ENCODE measurements at regions not wholly inside any gene's neighbourhood (a gene's known extent, or its start where the extent isn't known, plus 50 kb on each side); places are given as distances from the start of the nearest gene placed in this dataset.

DNA sequence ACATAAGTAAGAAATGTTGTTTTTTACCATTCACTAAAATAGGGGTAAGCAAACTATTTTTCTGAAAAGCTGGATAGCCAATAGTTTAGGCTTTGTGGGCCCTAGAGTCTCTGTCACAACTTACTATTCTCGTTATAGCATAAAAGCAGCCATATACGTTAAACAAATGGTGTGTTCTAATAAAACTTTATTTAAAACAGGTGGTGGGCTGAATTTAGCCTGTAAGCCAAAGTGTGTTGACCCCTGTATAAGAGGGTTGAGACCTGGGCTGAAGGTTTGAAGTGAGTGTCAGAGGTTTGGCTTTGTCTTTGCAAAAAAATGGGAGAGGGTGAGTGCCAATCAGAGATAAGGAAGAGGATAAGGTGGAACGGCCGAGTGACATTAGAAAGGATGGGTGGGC, 197.2 kb downstream of the RNF144B start:
- Histone ChIP-seq H3K4me1 (ENCODE audit: control insufficient read depth in 1 of 2, insufficient read depth in 2 of 2, low read length in 2 of 2) (peaks cover 7 to 10% of the 10 kb centered on the region in 2 donors), H3K4me3 (ENCODE audit: low read depth in 1 of 2, low read length in 2 of 2) (no peak overlapping the region), H3K9ac (ENCODE audit: low read depth in 1 of 2, low read length in 2 of 2) (no peak overlapping the region), H3K36me3 (ENCODE audit: control insufficient read depth in 1 of 2, insufficient read depth in 2 of 2, low read length in 2 of 2) (no peaks in the 10 kb centered on the region), H3K27me3 (ENCODE audit: control insufficient read depth in 1 of 2, insufficient read depth in 2 of 2, low read length in 2 of 2) (no peaks in the 10 kb centered on the region), H3K27ac (ENCODE audit: low read depth, low read length) (no peak overlapping the region), H3K9me3 (ENCODE audit: control insufficient read depth in 1 of 2, low read length in 2 of 2) (no peaks in the 10 kb centered on the region)

- no peaks in the 10 kb centered on the region for H3K27me3 ChIP-seq (ENCODE audit: control insufficient read depth in 1 of 2, insufficient read depth in 2 of 2, low read length in 2 of 2)
- no peak overlapping the region for H3K27ac ChIP-seq (ENCODE audit: low read depth, low read length)
- no peaks in the 10 kb centered on the region for H3K36me3 ChIP-seq (ENCODE audit: control insufficient read depth in 1 of 2, insufficient read depth in 2 of 2, low read length in 2 of 2)
- peaks cover 7 to 10% of the 10 kb centered on the region in 2 donors for H3K4me1 ChIP-seq (ENCODE audit: control insufficient read depth in 1 of 2, insufficient read depth in 2 of 2, low read length in 2 of 2)
- no peaks in the 10 kb centered on the region for H3K9me3 ChIP-seq (ENCODE audit: control insufficient read depth in 1 of 2, low read length in 2 of 2)
- no peak overlapping the region for H3K9ac ChIP-seq (ENCODE audit: low read depth in 1 of 2, low read length in 2 of 2)
- H3K4me3 ChIP-seq (ENCODE audit: low read depth in 1 of 2, low read length in 2 of 2): no peak overlapping the region
Observed at GRCh38 chr6:18585032-18585573, 198.0 kb downstream of the RNF144B start.

DNA sequence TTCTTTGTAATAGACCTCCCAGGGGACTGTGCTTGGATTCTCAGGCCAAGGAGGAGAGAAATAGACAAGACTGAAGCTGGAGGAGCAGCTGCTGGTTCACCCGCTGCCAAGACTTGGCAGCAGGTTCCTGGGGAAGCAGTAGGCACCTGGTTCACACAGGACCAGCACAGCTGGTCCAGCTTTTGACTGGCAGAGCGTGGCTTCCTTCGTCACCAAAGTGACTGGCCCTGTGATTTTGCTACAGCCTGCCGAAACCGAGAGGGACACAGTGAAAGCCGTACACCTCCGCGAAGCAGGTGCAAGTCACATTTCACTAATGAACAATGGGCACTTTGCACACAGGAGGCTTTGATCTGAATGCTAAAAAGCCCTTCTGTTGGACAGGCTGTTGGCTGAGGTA, 199.0 kb downstream of the RNF144B start:
- no peaks in the 10 kb centered on the region for H3K27me3 ChIP-seq (ENCODE audit: control insufficient read depth in 1 of 2, insufficient read depth in 2 of 2, low read length in 2 of 2)
- no peak overlapping the region for H3K4me3 ChIP-seq (ENCODE audit: low read depth in 1 of 2, low read length in 2 of 2)
- H3K4me1 ChIP-seq (ENCODE audit: control insufficient read depth in 1 of 2, insufficient read depth in 2 of 2, low read length in 2 of 2): peaks cover 7 to 10% of the 10 kb centered on the region in 2 donors
- H3K9ac ChIP-seq (ENCODE audit: low read depth in 1 of 2, low read length in 2 of 2): no peak overlapping the region
- H3K27ac ChIP-seq (ENCODE audit: low read depth, low read length): no peak overlapping the region
- H3K9me3 ChIP-seq (ENCODE audit: control insufficient read depth in 1 of 2, low read length in 2 of 2): no peaks in the 10 kb centered on the region
- H3K36me3 ChIP-seq (ENCODE audit: control insufficient read depth in 1 of 2, insufficient read depth in 2 of 2, low read length in 2 of 2): no peaks in the 10 kb centered on the region

GRCh38 chr6:18595774-18596530, 208.8 kb downstream of the RNF144B start:
- Histone ChIP-seq H3K27me3 (ENCODE audit: control insufficient read depth in 1 of 2, insufficient read depth in 2 of 2, low read length in 2 of 2) (no peaks in the 10 kb centered on the region), H3K9ac (ENCODE audit: low read depth in 1 of 2, low read length in 2 of 2) (no peak overlapping the region), H3K4me1 (ENCODE audit: control insufficient read depth in 1 of 2, insufficient read depth in 2 of 2, low read length in 2 of 2) (no peaks in the 10 kb centered on the region), H3K36me3 (ENCODE audit: control insufficient read depth in 1 of 2, insufficient read depth in 2 of 2, low read length in 2 of 2) (no peaks in the 10 kb centered on the region), H3K9me3 (ENCODE audit: control insufficient read depth in 1 of 2, low read length in 2 of 2) (no peaks in the 10 kb centered on the region), H3K4me3 (ENCODE audit: low read depth in 1 of 2, low read length in 2 of 2) (no peak overlapping the region), H3K27ac (ENCODE audit: low read depth, low read length) (no peak overlapping the region)

DNA sequence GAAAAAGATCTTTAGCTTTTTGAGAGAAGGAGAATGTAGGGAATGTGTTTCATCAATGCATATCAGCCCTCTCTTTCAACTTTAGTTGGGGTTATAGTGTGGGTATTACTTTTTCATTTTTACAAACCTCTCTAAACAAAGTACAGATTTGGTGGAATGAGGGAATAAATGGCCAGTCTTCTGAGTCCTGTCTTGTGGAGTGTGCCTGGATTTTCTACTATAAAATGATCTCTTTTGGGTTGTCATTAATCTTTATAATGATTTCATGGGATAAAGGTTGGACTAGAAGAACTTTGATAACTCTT, 209.3 kb downstream of the RNF144B start:
- H3K27ac ChIP-seq (ENCODE audit: low read depth, low read length): no peak overlapping the region
- no peaks in the 10 kb centered on the region for H3K27me3 ChIP-seq (ENCODE audit: control insufficient read depth in 1 of 2, insufficient read depth in 2 of 2, low read length in 2 of 2)
- H3K9me3 ChIP-seq (ENCODE audit: control insufficient read depth in 1 of 2, low read length in 2 of 2): no peaks in the 10 kb centered on the region
- no peaks in the 10 kb centered on the region for H3K36me3 ChIP-seq (ENCODE audit: control insufficient read depth in 1 of 2, insufficient read depth in 2 of 2, low read length in 2 of 2)
- no peak overlapping the region for H3K4me3 ChIP-seq (ENCODE audit: low read depth in 1 of 2, low read length in 2 of 2)
- no peak overlapping the region for H3K9ac ChIP-seq (ENCODE audit: low read depth in 1 of 2, low read length in 2 of 2)
- no peaks in the 10 kb centered on the region for H3K4me1 ChIP-seq (ENCODE audit: control insufficient read depth in 1 of 2, insufficient read depth in 2 of 2, low read length in 2 of 2)

GRCh38 chr6:18598551-18599264, 211.6 kb downstream of the RNF144B start:
- H3K4me3 ChIP-seq (ENCODE audit: low read depth in 1 of 2, low read length in 2 of 2): no peak overlapping the region
- H3K27ac ChIP-seq (ENCODE audit: low read depth, low read length): no peak overlapping the region
- H3K36me3 ChIP-seq (ENCODE audit: control insufficient read depth in 1 of 2, insufficient read depth in 2 of 2, low read length in 2 of 2): no peaks in the 10 kb centered on the region
- H3K4me1 ChIP-seq (ENCODE audit: control insufficient read depth in 1 of 2, insufficient read depth in 2 of 2, low read length in 2 of 2): no peaks in the 10 kb centered on the region
- no peaks in the 10 kb centered on the region for H3K9me3 ChIP-seq (ENCODE audit: control insufficient read depth in 1 of 2, low read length in 2 of 2)
- no peak overlapping the region for H3K9ac ChIP-seq (ENCODE audit: low read depth in 1 of 2, low read length in 2 of 2)
- no peaks in the 10 kb centered on the region for H3K27me3 ChIP-seq (ENCODE audit: control insufficient read depth in 1 of 2, insufficient read depth in 2 of 2, low read length in 2 of 2)

DNA sequence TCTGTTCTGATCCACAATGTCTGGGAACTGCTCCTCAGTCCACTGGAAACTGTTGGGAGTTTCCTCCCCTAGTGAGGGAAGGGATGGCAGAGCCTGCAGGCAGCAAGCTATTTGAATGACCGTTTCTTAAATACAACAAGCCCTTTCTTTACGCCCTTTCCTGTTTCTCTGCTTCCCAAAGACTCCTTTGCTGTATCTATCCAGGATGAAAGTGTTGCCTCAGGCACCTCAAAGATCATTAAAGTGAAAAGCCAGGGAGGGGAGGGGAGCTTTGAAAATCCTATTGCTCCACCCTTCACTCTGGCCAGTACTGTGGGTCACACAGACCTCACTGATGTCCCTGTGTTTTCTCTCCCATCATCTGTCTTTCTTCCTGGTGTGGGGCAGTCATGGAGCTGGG, 213.1 kb downstream of the RNF144B start:
- Histone ChIP-seq H3K9ac (ENCODE audit: low read depth in 1 of 2, low read length in 2 of 2) (no peak overlapping the region), H3K27ac (ENCODE audit: low read depth, low read length) (no peak overlapping the region), H3K9me3 (ENCODE audit: control insufficient read depth in 1 of 2, low read length in 2 of 2) (no peaks in the 10 kb centered on the region), H3K36me3 (ENCODE audit: control insufficient read depth in 1 of 2, insufficient read depth in 2 of 2, low read length in 2 of 2) (no peaks in the 10 kb centered on the region), H3K4me3 (ENCODE audit: low read depth in 1 of 2, low read length in 2 of 2) (no peak overlapping the region), H3K4me1 (ENCODE audit: control insufficient read depth in 1 of 2, insufficient read depth in 2 of 2, low read length in 2 of 2) (no peaks in the 10 kb centered on the region), H3K27me3 (ENCODE audit: control insufficient read depth in 1 of 2, insufficient read depth in 2 of 2, low read length in 2 of 2) (no peaks in the 10 kb centered on the region)

DNA sequence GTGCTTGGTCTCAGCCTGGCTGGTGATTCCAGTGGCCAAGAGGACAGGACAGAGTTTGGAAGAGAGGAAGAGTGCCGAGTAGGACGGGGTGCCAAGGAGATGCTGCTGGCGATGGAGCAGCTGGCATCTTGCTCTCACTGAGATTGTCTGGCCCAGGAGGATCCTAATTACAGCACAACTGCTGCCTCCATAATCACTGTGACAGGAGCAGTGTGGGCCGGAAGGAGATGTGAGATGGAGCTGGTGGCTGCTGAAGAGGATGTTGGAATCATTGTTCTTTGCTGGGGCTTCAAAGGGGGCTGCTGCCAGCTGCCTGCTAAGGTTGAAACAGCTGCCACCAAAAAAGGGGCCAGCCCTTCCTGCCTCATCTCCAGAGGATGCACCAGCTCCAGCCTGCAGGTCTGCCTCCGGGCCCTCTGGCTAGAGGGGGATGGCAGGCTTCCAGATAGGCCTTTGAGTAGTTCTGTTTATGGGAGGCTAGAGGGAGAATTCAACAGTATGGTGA, 214.4 kb downstream of the RNF144B start:
- Histone ChIP-seq H3K9ac (ENCODE audit: low read depth in 1 of 2, low read length in 2 of 2) (no peak overlapping the region), H3K4me1 (ENCODE audit: control insufficient read depth in 1 of 2, insufficient read depth in 2 of 2, low read length in 2 of 2) (no peaks in the 10 kb centered on the region), H3K36me3 (ENCODE audit: control insufficient read depth in 1 of 2, insufficient read depth in 2 of 2, low read length in 2 of 2) (no peaks in the 10 kb centered on the region), H3K4me3 (ENCODE audit: low read depth in 1 of 2, low read length in 2 of 2) (no peak overlapping the region), H3K27ac (ENCODE audit: low read depth, low read length) (no peak overlapping the region), H3K9me3 (ENCODE audit: control insufficient read depth in 1 of 2, low read length in 2 of 2) (no peaks in the 10 kb centered on the region), H3K27me3 (ENCODE audit: control insufficient read depth in 1 of 2, insufficient read depth in 2 of 2, low read length in 2 of 2) (no peaks in the 10 kb centered on the region)

DNA sequence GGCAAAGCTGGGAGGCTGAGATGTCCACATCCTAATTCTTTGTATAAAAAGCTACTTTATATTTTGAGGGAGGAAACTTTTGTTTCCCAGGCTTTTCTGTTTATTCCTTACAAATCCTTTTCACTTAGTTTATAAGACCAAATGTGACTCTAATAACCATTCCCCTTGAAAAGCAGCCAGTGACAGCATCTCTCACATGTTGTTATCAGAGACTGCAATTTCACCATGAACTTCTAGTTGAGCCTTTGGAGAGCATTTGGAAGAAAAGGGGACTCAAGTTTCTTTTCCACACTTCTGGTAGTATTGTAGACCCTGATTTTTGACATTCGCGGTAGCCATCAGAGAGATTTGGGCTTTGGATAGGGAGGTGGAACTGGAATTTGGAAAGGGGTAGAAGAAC, 215.8 kb downstream of the RNF144B start:
- Histone ChIP-seq H3K27ac (ENCODE audit: low read depth, low read length) (no peak overlapping the region), H3K9me3 (ENCODE audit: control insufficient read depth in 1 of 2, low read length in 2 of 2) (no peaks in the 10 kb centered on the region), H3K36me3 (ENCODE audit: control insufficient read depth in 1 of 2, insufficient read depth in 2 of 2, low read length in 2 of 2) (no peaks in the 10 kb centered on the region), H3K9ac (ENCODE audit: low read depth in 1 of 2, low read length in 2 of 2) (no peak overlapping the region), H3K4me3 (ENCODE audit: low read depth in 1 of 2, low read length in 2 of 2) (no peak overlapping the region), H3K4me1 (ENCODE audit: control insufficient read depth in 1 of 2, insufficient read depth in 2 of 2, low read length in 2 of 2) (no peaks in the 10 kb centered on the region), H3K27me3 (ENCODE audit: control insufficient read depth in 1 of 2, insufficient read depth in 2 of 2, low read length in 2 of 2) (no peaks in the 10 kb centered on the region)

DNA sequence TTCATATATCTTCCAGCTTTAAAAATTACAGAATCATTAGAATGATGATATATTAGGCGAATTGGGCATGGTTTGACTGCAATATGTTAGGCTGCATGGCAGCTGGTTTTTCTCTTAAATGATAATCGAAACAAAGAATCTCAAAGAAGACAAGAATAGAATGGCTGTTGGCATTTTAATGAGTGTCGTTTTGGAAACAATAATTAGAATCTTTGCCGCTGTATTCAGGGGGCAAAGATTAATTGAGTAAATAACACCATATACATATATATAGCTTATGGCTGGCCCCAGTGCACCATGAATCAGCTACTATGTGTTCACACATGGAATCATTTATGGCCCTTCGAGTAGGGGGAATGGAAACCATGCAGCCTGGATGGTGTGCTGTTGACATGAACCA, 216.2 kb downstream of the RNF144B start:
- Histone ChIP-seq H3K9me3 (ENCODE audit: control insufficient read depth in 1 of 2, low read length in 2 of 2) (no peaks in the 10 kb centered on the region), H3K36me3 (ENCODE audit: control insufficient read depth in 1 of 2, insufficient read depth in 2 of 2, low read length in 2 of 2) (no peaks in the 10 kb centered on the region), H3K4me3 (ENCODE audit: low read depth in 1 of 2, low read length in 2 of 2) (no peak overlapping the region), H3K27me3 (ENCODE audit: control insufficient read depth in 1 of 2, insufficient read depth in 2 of 2, low read length in 2 of 2) (no peaks in the 10 kb centered on the region), H3K4me1 (ENCODE audit: control insufficient read depth in 1 of 2, insufficient read depth in 2 of 2, low read length in 2 of 2) (no peaks in the 10 kb centered on the region), H3K9ac (ENCODE audit: low read depth in 1 of 2, low read length in 2 of 2) (no peak overlapping the region), H3K27ac (ENCODE audit: low read depth, low read length) (no peak overlapping the region)
